ENCODE measurements at regions not wholly inside any gene's neighbourhood (a gene's known extent, or its start where the extent isn't known, plus 50 kb on each side); places are given as distances from the start of the nearest gene placed in this dataset.
"Not testable (repeated sequence)": the region's sequence is repeated elsewhere in the genome, so short reads cannot be mapped to it uniquely, and the experiment has no call there.

- not testable (repeated sequence) for H3K36me3 ChIP-seq (ENCODE audit: insufficient read depth, low read length); H3K9ac ChIP-seq (ENCODE audit: low read depth, low read length); H3K9me3 ChIP-seq (ENCODE audit: insufficient read depth, low read depth, low read length); H3K27ac ChIP-seq (ENCODE audit: low read depth, low read length); H3K4me1 ChIP-seq (ENCODE audit: insufficient read depth, low read length)
- Histone ChIP-seq H3K27me3 (ENCODE audit: insufficient read depth, low read length) (peaks cover 19% of the 10 kb centered on the region), H3K4me3 (ENCODE audit: low read length) (peak overlapping the region; percentile 48)
- WGBS, result no CpG with 5 or more reads among the region's 41 CpGs
Measured at GRCh38 chr15:30195355-30196008, 60.6 kb downstream of the GOLGA8T start.

- 0% methylated on average over 16 of the region's 32 CpGs for WGBS
- not testable (repeated sequence) for H3K9ac ChIP-seq (ENCODE audit: low read depth, low read length)
- H3K27me3 ChIP-seq (ENCODE audit: insufficient read depth, low read length), result peaks cover 19% of the 10 kb centered on the region
Measured at GRCh38 chr15:30196009-30196375, 61.1 kb downstream of the GOLGA8T start.

GRCh38 chr15:30196769-30197168 lies 61.9 kb downstream of the GOLGA8T start:
- 0 out of 2 replicates have a peak overlapping the region, but pooled peaks have one; percentile 27 for H3K4me3 ChIP-seq (ENCODE audit: low read length)
- not testable (repeated sequence) for H3K4me1 ChIP-seq (ENCODE audit: insufficient read depth, low read length); H3K27ac ChIP-seq (ENCODE audit: low read depth, low read length); H3K9me3 ChIP-seq (ENCODE audit: insufficient read depth, low read depth, low read length); H3K9ac ChIP-seq (ENCODE audit: low read depth, low read length); H3K36me3 ChIP-seq (ENCODE audit: insufficient read depth, low read length)
- 19% methylated on average over 7 of the region's 12 CpGs for WGBS
- peaks cover 12% of the 10 kb centered on the region for H3K27me3 ChIP-seq (ENCODE audit: insufficient read depth, low read length)

More at GRCh38 chr15:30196009-30196375, 61.1 kb downstream of the GOLGA8T start:
- not testable (repeated sequence) for H3K36me3 ChIP-seq (ENCODE audit: insufficient read depth, low read length); H3K9me3 ChIP-seq (ENCODE audit: insufficient read depth, low read depth, low read length); H3K4me1 ChIP-seq (ENCODE audit: insufficient read depth, low read length); H3K27ac ChIP-seq (ENCODE audit: low read depth, low read length)
- H3K4me3 ChIP-seq (ENCODE audit: low read length), result peak overlapping the region; percentile 48

GRCh38 chr15:30201517-30201916 lies 66.7 kb downstream of the GOLGA8T start:
- 88% methylated on average over 2 of the region's 4 CpGs for WGBS
- H3K9me3 ChIP-seq (ENCODE audit: insufficient read depth, low read depth, low read length); H3K9ac ChIP-seq (ENCODE audit: low read depth, low read length); H3K4me3 ChIP-seq (ENCODE audit: low read length); H3K36me3 ChIP-seq (ENCODE audit: insufficient read depth, low read length); H3K27me3 ChIP-seq (ENCODE audit: insufficient read depth, low read length); H3K4me1 ChIP-seq (ENCODE audit: insufficient read depth, low read length); H3K27ac ChIP-seq (ENCODE audit: low read depth, low read length): not testable (repeated sequence)

GRCh38 chr15:30213733-30214132 lies 78.9 kb downstream of the GOLGA8T start:
- not testable (repeated sequence) for H3K27ac ChIP-seq (ENCODE audit: low read depth, low read length); H3K4me3 ChIP-seq (ENCODE audit: low read length); H3K9me3 ChIP-seq (ENCODE audit: insufficient read depth, low read depth, low read length); H3K27me3 ChIP-seq (ENCODE audit: insufficient read depth, low read length); H3K36me3 ChIP-seq (ENCODE audit: insufficient read depth, low read length); H3K4me1 ChIP-seq (ENCODE audit: insufficient read depth, low read length); H3K9ac ChIP-seq (ENCODE audit: low read depth, low read length)
- no CpG with 5 or more reads among the region's 5 CpGs for WGBS

GRCh38 chr15:30221803-30222202 lies 87.0 kb downstream of the GOLGA8T start:
- no CpG with 5 or more reads among the region's 4 CpGs for WGBS
- not testable (repeated sequence) for H3K4me3 ChIP-seq (ENCODE audit: low read length)
- H3K27me3 ChIP-seq (ENCODE audit: insufficient read depth, low read length), result peaks cover 18% of the 10 kb centered on the region

GRCh38 chr15:30222798-30223591 lies 88.1 kb downstream of the GOLGA8T start:
- H3K9me3 ChIP-seq (ENCODE audit: insufficient read depth, low read depth, low read length); H3K4me1 ChIP-seq (ENCODE audit: insufficient read depth, low read length); H3K9ac ChIP-seq (ENCODE audit: low read depth, low read length); H3K36me3 ChIP-seq (ENCODE audit: insufficient read depth, low read length); H3K27ac ChIP-seq (ENCODE audit: low read depth, low read length); H3K4me3 ChIP-seq (ENCODE audit: low read length): not testable (repeated sequence)
- 2% methylated on average over 17 of the region's 91 CpGs for WGBS
- peaks cover 18% of the 10 kb centered on the region for H3K27me3 ChIP-seq (ENCODE audit: insufficient read depth, low read length)

More at GRCh38 chr15:30221803-30222202, 87.0 kb downstream of the GOLGA8T start:
- not testable (repeated sequence) for H3K9ac ChIP-seq (ENCODE audit: low read depth, low read length); H3K27ac ChIP-seq (ENCODE audit: low read depth, low read length); H3K4me1 ChIP-seq (ENCODE audit: insufficient read depth, low read length); H3K9me3 ChIP-seq (ENCODE audit: insufficient read depth, low read depth, low read length); H3K36me3 ChIP-seq (ENCODE audit: insufficient read depth, low read length)

GRCh38 chr15:30225233-30225891 lies 90.5 kb downstream of the GOLGA8T start:
- H3K4me3 ChIP-seq (ENCODE audit: low read length); H3K9ac ChIP-seq (ENCODE audit: low read depth, low read length); H3K9me3 ChIP-seq (ENCODE audit: insufficient read depth, low read depth, low read length); H3K36me3 ChIP-seq (ENCODE audit: insufficient read depth, low read length); H3K27ac ChIP-seq (ENCODE audit: low read depth, low read length); H3K4me1 ChIP-seq (ENCODE audit: insufficient read depth, low read length): not testable (repeated sequence)
- WGBS, result 26% methylated on average over 38 of the region's 77 CpGs
- peaks cover 18% of the 10 kb centered on the region for H3K27me3 ChIP-seq (ENCODE audit: insufficient read depth, low read length)

- not testable (repeated sequence) for H3K9me3 ChIP-seq (ENCODE audit: insufficient read depth, low read depth, low read length); H3K36me3 ChIP-seq (ENCODE audit: insufficient read depth, low read length); H3K4me3 ChIP-seq (ENCODE audit: low read length); H3K4me1 ChIP-seq (ENCODE audit: insufficient read depth, low read length); H3K27ac ChIP-seq (ENCODE audit: low read depth, low read length); H3K9ac ChIP-seq (ENCODE audit: low read depth, low read length); H3K27me3 ChIP-seq (ENCODE audit: insufficient read depth, low read length)
- WGBS, result 96% methylated on average over 11 of the region's 23 CpGs
Measured at GRCh38 chr15:30261432-30262141, 126.7 kb downstream of the GOLGA8T start.

- not testable (repeated sequence) for H3K4me3 ChIP-seq (ENCODE audit: low read length); H3K27ac ChIP-seq (ENCODE audit: low read depth, low read length); H3K9ac ChIP-seq (ENCODE audit: low read depth, low read length); H3K27me3 ChIP-seq (ENCODE audit: insufficient read depth, low read length); H3K36me3 ChIP-seq (ENCODE audit: insufficient read depth, low read length); H3K4me1 ChIP-seq (ENCODE audit: insufficient read depth, low read length); H3K9me3 ChIP-seq (ENCODE audit: insufficient read depth, low read depth, low read length)
- no CpG with 5 or more reads among the region's 14 CpGs for WGBS
Measured at GRCh38 chr15:30262142-30262460, 127.2 kb downstream of the GOLGA8T start.

- not testable (repeated sequence) for H3K4me3 ChIP-seq (ENCODE audit: low read length); H3K36me3 ChIP-seq (ENCODE audit: insufficient read depth, low read length); H3K27ac ChIP-seq (ENCODE audit: low read depth, low read length); H3K9ac ChIP-seq (ENCODE audit: low read depth, low read length); H3K27me3 ChIP-seq (ENCODE audit: insufficient read depth, low read length); H3K9me3 ChIP-seq (ENCODE audit: insufficient read depth, low read depth, low read length); H3K4me1 ChIP-seq (ENCODE audit: insufficient read depth, low read length)
- 86% methylated on average over 1 of the region's 4 CpGs for WGBS
Measured at GRCh38 chr15:30264000-30264399, 129.1 kb downstream of the GOLGA8T start.
